ENCODE measurements at regions not wholly inside any gene's neighbourhood (a gene's known extent, or its start where the extent isn't known, plus 50 kb on each side); places are given as distances from the start of the nearest gene placed in this dataset.

DNA sequence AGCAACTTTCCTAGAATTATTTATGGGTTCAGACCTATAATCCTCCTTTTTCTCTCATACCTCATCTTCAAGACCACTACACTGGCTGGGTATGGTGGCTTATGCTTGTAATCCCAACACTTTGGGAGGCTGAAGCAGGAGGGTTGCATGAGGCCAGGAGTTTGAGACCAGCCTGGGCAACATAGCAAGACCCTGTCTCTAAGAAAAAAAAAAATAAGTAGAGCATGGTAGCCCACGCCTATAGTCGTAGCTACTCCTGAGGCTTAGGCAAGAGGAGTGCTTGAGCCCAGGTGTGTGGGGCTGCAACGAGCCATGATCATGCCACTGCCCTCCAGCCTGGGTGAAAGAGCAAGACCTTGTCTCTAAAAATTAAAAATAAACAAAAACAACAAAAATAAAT, 832.4 kb downstream of the PCDH18 start:
- no peak for TF ChIP-seq POLR2A (IDR thresholded peaks at IDR 0.05)
- TF ChIP-seq, protein P1, sequence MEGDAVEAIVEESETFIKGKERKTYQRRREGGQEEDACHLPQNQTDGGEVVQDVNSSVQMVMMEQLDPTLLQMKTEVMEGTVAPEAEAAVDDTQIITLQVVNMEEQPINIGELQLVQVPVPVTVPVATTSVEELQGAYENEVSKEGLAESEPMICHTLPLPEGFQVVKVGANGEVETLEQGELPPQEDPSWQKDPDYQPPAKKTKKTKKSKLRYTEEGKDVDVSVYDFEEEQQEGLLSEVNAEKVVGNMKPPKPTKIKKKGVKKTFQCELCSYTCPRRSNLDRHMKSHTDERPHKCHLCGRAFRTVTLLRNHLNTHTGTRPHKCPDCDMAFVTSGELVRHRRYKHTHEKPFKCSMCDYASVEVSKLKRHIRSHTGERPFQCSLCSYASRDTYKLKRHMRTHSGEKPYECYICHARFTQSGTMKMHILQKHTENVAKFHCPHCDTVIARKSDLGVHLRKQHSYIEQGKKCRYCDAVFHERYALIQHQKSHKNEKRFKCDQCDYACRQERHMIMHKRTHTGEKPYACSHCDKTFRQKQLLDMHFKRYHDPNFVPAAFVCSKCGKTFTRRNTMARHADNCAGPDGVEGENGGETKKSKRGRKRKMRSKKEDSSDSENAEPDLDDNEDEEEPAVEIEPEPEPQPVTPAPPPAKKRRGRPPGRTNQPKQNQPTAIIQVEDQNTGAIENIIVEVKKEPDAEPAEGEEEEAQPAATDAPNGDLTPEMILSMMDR (IDR thresholded peaks at IDR 0.05) = no peak
